ENCODE measurements at regions not wholly inside any gene's neighbourhood (a gene's known extent, or its start where the extent isn't known, plus 50 kb on each side); places are given as distances from the start of the nearest gene placed in this dataset.

DNA sequence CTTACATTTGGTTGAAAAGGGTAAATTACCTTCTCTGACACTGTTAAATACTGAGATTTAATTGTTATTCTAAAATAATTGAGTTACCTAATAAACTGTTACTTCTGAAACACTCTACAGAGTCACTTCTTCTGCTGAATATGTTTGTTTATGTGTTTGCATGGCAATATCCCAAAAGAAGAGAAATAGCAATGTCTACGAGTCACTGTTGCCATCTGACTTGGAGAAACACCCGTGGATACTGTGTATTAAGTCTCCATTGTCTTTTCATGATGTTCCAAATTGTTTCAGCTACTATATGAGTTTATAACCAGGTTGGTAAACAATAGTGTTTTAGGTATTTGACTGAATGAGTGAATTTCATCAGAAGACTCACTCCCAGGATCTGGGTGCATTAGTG is 754.2 kb upstream of the ID2 start:
- Histone ChIP-seq H3K27me3 (replicated peaks; ENCODE audit: control insufficient read depth, insufficient read depth, low read length) (no peaks in the 10 kb centered on the region), H3K4me3 (replicated peaks; ENCODE audit: low read depth, low read length) (no peak overlapping the region), H3K36me3 (ENCODE audit: control insufficient read depth, insufficient read depth, low read length) (no peaks in the 10 kb centered on the region)
- DNase-seq (ENCODE audit: extremely low read depth, insufficient read length) = no peak
- TF ChIP-seq, protein P1, sequence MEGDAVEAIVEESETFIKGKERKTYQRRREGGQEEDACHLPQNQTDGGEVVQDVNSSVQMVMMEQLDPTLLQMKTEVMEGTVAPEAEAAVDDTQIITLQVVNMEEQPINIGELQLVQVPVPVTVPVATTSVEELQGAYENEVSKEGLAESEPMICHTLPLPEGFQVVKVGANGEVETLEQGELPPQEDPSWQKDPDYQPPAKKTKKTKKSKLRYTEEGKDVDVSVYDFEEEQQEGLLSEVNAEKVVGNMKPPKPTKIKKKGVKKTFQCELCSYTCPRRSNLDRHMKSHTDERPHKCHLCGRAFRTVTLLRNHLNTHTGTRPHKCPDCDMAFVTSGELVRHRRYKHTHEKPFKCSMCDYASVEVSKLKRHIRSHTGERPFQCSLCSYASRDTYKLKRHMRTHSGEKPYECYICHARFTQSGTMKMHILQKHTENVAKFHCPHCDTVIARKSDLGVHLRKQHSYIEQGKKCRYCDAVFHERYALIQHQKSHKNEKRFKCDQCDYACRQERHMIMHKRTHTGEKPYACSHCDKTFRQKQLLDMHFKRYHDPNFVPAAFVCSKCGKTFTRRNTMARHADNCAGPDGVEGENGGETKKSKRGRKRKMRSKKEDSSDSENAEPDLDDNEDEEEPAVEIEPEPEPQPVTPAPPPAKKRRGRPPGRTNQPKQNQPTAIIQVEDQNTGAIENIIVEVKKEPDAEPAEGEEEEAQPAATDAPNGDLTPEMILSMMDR (IDR thresholded peaks at IDR 0.05; ENCODE audit: insufficient read depth, low read length, poor library complexity, severe bottlenecking) = no peak

DNA sequence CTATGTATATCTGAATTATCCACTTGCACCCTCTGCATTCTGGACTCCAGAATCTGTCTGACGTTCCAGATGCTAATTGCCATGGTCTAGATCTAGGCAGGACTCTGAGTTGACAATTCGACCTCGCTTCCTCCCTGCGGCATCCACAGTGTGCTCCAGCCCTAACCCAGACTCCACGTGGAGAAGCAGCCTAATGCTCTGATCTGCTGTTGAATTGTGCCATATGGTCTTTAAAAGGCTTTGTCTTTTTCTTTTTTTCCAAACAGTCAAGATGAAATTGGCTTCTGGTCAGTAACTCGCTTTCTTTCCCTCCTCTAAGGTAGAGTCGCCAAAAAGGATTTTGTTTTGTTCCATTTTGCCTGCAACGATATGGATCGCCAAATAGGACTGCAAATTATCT is 752.6 kb upstream of the ID2 start:
- no peak for DNase-seq (ENCODE audit: extremely low read depth, insufficient read length)
- H3K27me3 ChIP-seq (replicated peaks; ENCODE audit: control insufficient read depth, insufficient read depth, low read length) = no peaks in the 10 kb centered on the region
- no peak overlapping the region for H3K4me3 ChIP-seq (replicated peaks; ENCODE audit: low read depth, low read length)
- no peaks in the 10 kb centered on the region for H3K36me3 ChIP-seq (ENCODE audit: control insufficient read depth, insufficient read depth, low read length)
- TF ChIP-seq, protein P1 (IDR thresholded peaks at IDR 0.05; ENCODE audit: insufficient read depth, low read length, poor library complexity, severe bottlenecking) = no peak

DNA sequence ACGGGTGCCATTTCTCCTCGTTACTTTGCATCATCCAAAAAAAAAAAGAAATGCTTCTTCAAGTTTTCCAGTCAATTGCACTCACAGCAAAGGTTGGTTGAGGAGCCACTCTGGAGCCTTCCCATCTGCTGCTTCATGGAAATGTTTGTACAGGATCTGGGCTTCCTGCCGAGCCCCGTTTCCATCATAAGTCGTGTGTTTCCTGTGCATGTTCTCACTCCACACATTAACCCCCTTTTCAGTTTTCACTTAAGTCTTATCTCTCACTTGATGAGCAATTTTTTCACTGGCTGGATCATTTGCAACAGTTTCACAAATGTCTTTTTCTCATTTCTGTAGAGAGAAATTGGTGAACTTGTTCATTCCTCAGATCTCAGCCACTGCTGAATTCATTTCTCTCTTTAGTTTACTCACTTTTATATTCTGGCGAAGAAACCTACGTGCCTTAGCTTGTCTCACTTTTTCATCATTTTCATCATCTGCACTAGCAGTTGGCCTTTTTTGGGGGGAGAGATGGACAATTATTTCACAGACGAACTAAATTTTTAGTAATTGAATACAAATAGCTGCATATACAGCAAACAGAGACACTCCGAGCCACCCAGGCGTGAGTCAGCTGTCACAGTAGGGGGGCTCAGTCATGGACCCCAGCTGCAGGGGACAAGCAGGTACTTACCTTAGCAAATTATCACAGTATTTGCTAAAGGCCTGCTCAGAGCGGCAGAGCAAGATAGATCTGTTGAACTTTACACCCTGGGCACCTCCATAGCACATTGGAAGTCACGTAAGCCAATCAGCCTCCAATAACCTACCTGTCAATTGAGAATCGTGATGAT is 750.8 kb upstream of the ID2 start:
- no peak overlapping the region for H3K4me3 ChIP-seq (replicated peaks; ENCODE audit: low read depth, low read length)

DNA sequence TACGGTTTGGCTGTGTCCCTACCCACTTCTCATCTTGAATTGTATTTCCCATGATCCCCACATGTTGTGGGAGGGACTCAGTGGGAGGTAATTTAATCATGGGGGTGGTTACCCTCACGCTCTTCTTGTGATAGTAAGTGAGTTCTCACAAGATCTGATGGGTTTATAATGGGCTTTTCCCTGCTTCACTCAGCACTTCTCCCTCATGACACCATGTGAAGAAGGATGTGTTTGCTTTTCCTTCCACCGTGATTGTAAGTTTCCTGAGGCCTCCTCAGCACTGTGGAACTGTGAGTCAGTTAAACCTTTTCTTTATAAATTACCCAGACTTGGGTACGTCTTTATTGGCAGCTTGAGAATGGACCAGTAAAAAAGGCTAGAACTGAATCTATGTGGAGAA is 750.0 kb upstream of the ID2 start:
- TF ChIP-seq, protein P1 (IDR thresholded peaks at IDR 0.05; ENCODE audit: insufficient read depth, low read length, poor library complexity, severe bottlenecking) = no peak
- DNase-seq (ENCODE audit: extremely low read depth, insufficient read length) = no peak
- H3K36me3 ChIP-seq (ENCODE audit: control insufficient read depth, insufficient read depth, low read length) = no peaks in the 10 kb centered on the region
- no peak overlapping the region for H3K4me3 ChIP-seq (replicated peaks; ENCODE audit: low read depth, low read length)
- H3K27me3 ChIP-seq (replicated peaks; ENCODE audit: control insufficient read depth, insufficient read depth, low read length) = no peaks in the 10 kb centered on the region; the same call in 1 of the 2 replicates

More for the DNA sequence above, 750.8 kb upstream of the ID2 start:
- Histone ChIP-seq H3K27me3 (replicated peaks; ENCODE audit: control insufficient read depth, insufficient read depth, low read length) (no peaks in the 10 kb centered on the region), H3K36me3 (ENCODE audit: control insufficient read depth, insufficient read depth, low read length) (no peaks in the 10 kb centered on the region)
- TF ChIP-seq, protein P1 (IDR thresholded peaks at IDR 0.05; ENCODE audit: insufficient read depth, low read length, poor library complexity, severe bottlenecking) = no peak
- DNase-seq (ENCODE audit: extremely low read depth, insufficient read length) = no peak

DNA sequence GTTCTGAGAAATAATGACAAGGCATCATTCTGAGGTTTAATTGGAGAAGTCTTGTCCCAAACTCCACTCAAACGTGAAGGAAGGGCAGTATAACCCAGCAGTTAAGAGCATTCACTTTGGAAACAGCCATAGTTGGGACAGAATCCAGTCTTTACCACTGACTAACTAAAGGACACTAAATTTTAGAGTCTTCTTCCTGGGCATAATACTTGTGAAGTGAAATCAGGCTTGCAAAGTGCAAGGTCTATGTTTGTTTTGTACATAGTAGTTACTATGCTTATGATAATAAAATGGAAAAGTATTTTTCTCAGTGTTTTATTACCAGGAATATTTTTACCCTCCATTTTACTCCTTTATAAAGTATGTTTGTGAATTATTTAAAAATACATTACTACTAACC is 748.2 kb upstream of the ID2 start:
- TF ChIP-seq, protein P1 (IDR thresholded peaks at IDR 0.05; ENCODE audit: insufficient read depth, low read length, poor library complexity, severe bottlenecking) = no peak
- Histone ChIP-seq H3K4me3 (replicated peaks; ENCODE audit: low read depth, low read length) (no peak overlapping the region), H3K36me3 (ENCODE audit: control insufficient read depth, insufficient read depth, low read length) (no peaks in the 10 kb centered on the region), H3K27me3 (replicated peaks; ENCODE audit: control insufficient read depth, insufficient read depth, low read length) (no peaks in the 10 kb centered on the region; the same call in 1 of the 2 replicates)
- DNase-seq (ENCODE audit: extremely low read depth, insufficient read length) = no peak
